GM18909 (cell line): ENCODE measurements at regions not wholly inside any gene's neighbourhood (a gene's known extent, or its start where the extent isn't known, plus 50 kb on each side); places are given as distances from the start of the nearest gene placed in this dataset.
"Not testable (repeated sequence)": the region's sequence is repeated elsewhere in the genome, so short reads cannot be mapped to it uniquely, and the experiment has no call there.

Experiments
- ATAC-seq: cut with Tn5 transposase; IDR thresholded peaks from one replicate; pipeline ENCODE4 v1.9.1; 2021; ENCODE audit warnings: mild to moderate bottlenecking; ENCODE audit not compliant: unreplicated experiment, poor library complexity

GRCh38 chr13:38415233-38415632 lies 65.6 kb downstream of the UFM1 start:
- peak; percentile 98 for ATAC-seq

- ATAC-seq: no peak
Observed at GRCh38 chr13:38417241-38417640, 67.6 kb downstream of the UFM1 start.

- peak; percentile 51 for ATAC-seq
Observed at GRCh38 chr13:38417727-38418126, 68.1 kb downstream of the UFM1 start.

DNA sequence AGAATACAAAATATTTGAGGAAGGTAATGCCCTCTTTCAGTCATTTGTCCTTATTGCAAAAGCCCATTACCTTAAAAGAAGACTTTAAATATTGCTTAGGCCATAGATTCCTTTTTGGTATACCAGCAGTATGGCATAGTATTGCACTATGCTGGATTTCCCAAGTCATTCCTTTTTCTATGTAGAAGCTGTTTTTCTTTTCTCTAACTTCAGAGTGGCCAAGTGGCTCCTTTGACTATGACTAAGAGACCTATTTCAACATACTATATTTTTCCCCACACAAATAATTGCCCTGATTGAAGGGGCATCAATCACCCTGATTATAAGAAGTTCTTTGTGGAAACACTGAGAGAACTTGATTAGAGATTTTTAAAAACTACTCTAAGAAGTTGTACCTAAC lies 68.6 kb downstream of the UFM1 start:
- ATAC-seq: no peak

GRCh38 chr13:38419312-38419873 lies 69.7 kb downstream of the UFM1 start:
- ATAC-seq: peak; percentile 23

DNA sequence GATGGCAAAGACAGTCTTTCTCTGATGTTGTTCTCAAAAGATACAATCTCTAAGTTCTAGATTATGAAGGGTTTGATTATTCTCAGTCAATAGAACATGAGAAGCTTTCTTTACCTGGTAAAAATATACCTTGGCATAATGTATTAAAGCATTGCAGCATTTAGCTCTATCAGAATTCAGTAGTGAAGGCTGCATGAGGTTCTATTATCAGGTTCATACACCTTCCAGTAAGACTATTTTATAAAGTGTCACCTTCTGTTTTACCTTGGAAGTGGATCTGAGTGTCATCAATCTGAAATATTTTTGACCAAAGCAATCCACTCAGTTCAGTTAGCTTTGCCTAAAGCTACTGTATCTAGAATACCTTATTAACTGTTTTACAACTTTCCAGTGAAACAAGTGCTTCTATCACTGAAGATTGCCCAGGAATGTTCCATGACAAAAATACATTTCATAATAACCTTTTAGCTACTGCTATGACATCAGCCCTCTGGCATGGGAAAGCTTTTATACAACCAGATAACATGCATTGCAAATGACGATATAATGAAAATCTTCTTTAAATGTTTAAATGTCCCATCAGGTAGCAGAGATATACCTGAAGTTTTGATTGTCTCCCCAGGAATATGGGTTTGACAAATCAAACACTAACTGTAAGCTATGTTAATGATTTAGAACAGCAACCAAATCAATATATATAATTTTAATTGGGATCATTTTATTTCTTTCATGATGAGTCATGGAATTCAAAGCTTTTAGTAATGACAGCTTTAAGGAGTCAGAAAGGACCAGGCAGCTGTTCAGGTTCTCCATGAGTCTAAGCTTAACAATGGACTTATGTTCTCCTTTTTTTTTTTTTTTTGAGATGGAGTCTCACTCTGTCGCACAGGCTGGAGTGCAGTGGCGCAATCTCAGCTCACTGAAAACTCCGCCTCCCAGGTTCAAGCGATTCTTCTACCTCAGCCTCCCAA lies 72.2 kb downstream of the UFM1 start:
- ATAC-seq: no peak

- ATAC-seq: no peak
Observed at GRCh38 chr13:38429916-38430315, 80.3 kb downstream of the UFM1 start.

DNA sequence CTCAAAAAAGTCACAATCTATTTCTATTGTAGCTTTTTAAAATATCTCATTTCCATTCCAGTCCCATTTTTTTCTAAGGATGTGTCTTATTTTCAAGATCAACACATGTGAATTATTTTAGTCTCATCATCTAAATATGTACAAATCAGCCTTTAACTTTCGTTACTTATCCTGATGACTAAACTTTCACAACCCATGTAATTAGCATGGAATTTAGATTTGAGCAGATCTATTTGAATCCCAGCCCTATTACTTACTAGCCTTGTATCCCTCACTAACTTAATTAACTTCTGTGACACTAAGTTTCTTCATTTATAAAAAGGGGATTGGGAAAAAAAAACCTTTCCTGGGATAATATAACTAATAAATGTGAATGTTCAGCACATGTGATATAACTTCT lies 81.1 kb downstream of the UFM1 start:
- ATAC-seq: no peak

DNA sequence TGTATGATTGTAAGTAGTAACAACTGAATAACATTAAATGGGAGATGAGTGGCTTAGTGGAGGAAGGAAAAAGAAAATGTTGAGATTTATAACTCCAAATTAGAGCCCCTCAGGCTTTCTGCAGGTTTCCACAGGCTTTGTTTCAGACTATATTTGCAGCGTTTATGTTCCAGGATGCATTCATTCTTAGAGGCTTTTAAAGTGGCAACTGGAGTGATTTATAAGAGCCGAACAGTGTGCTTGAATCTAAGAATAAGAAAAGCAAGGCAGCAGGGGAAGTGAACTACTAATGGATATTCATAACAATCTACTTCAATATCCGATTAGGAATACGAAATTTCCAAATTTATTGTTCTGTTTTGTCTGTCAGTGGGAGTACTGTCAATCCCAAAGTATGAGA lies 91.0 kb downstream of the UFM1 start:
- no peak for ATAC-seq

DNA sequence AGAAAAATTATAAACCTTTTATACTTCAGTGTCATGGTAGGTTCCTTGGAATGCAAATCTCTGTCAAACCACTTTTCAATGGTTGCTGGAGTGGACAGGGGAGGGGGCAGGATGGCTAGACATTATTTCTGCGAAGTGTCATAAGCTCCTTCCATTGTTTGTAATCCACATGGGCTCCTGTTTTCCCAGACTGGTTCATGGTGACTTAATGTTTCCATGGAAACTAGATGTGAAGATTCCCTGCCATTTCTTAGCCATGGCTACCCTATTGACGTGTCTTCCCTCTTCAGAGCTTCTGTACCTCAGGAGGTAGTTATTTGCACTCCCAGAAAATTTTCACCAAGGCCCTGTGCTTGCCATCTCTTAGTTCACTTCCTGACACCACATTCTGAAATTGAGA lies 95.3 kb downstream of the UFM1 start:
- no peak for ATAC-seq

GRCh38 chr13:38452656-38453055 lies 103.0 kb downstream of the UFM1 start:
- ATAC-seq: no peak

DNA sequence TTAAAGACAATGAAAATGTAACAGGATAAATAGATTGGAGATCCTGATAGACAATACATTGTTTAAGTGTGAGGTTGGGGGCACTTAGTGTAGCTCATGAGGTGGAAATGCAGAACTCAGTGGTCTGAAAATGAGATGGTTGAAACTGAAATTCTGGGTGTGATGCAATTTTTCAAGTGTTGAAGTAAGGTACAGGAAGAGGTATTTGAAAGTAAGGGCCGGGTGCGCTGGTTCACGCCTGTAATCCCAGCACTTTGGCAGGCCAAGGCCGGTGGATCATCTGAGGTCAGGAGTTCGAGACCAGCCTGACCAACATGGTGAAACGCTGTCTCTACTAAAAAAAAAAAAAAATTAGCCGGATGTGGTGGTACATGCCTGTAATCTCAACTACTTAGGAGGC lies 113.0 kb downstream of the UFM1 start:
- no peak for ATAC-seq

DNA sequence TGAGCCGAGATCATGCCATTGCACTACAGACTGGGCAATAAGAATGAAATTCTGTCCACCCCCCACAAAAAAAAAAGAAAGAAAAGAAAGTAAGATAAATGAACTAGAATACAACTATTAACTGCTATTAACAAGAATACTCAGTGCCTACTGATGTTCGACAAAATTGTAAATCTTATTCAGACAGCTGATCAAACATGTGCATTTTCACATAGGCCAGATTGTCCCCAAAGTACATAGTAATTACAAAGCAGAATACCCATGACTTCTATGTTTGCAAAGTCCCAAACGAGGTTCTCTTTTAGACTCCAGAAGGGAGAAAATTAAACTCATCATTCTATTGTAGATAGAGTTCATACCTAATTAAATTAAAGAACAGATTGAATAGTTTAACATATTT lies 113.4 kb downstream of the UFM1 start:
- no peak for ATAC-seq

DNA sequence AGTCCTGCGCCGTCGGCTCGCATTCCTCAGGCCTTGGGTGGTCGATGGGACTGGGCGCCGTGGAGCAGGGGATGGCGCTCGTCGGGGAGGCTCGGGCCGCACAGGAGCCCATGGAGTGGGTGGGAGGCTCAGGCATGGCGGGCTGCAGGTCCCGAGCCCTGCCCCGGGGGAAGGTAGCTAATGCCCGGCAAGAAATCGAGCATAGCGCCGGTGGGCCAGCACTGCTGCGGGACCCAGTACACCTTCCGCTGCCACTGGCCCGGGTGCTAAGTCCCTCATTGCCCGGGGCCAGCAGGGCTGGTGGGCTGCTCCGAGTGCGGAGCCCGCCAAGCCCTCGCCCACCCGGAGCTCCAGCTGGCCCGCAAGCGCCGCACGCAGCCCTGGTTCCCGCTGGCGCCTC lies 122.8 kb downstream of the UFM1 start:
- ATAC-seq: not testable (repeated sequence)

GRCh38 chr13:38473305-38473704 lies 123.7 kb downstream of the UFM1 start:
- no peak for ATAC-seq

- ATAC-seq: no peak
Observed at GRCh38 chr13:38477676-38478075, 128.0 kb downstream of the UFM1 start.

DNA sequence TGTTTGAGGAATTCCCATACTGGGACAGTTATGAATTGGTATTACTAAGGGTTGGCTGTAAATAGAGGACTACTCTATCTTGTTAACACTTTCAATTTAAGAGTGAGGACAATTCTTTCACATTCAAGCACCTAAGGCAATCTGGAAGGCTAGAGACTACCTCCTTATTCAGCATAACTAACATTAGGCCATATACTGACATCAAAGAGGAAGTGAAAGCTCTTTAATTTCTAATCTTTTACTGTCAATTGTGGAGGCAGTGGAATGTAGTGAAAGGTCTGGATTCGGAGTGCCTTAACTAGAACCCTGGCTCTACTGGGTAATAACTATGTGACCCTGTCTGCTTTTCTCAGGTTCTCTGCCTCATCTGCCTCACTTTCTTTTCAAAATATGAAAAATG lies 134.0 kb downstream of the UFM1 start:
- ATAC-seq: peak; percentile 76

DNA sequence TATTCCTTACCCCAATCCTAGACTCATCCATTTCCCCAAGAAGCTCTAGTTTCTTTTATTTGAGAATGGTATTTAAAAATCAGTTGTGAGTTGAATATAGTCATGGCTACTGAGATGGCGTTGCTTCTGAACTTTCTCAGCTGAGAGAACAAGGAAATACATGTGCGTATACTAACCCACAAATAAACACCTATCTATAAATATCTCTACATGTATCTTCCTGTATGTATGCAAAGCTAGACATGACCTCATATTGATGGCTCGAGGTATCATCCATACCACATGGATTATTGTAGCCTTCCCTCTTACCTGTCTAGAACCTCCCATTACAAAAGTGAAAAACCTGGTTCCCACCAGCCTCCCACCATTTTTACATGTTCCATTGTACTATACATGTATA lies 141.0 kb downstream of the UFM1 start:
- ATAC-seq: no peak

DNA sequence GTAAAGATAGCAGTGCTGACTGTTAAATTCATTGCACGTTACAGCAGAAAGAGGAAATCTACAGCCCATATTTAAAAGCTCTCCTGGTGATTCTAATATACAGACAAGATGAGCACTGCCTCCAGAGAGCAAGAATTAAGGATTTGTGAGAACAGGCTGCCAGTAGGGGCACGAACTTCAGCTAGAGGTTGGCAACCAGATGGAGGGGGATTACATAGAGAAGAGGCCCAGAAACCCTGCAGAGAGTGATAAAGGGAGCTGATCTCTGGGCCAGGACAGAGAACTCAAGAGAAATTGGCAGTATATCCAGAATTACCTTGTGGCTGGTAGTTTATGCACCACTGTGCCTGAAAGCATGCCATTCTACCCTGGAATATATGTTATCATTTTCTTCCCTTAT lies 144.8 kb downstream of the UFM1 start:
- ATAC-seq: no peak

GRCh38 chr13:38496917-38497316 lies 147.3 kb downstream of the UFM1 start:
- ATAC-seq: no peak

DNA sequence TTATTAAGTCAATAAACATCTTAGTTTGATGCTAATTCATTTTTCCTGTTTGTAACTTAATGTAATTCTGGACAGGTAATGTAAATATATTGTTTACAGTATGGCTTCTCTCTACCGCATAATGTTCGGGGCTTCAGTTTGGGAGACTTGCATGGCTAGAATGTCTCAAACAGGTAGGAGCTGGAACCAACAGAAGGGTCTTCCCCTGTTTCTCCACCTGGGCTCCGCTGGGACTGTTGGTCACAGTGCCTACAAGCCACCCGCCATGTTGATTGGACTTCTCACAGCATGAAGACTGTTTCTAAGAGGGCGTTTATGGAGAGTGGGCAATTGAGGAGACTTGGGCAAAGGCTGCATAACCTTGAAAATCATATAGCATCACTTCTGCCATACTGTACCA lies 148.6 kb downstream of the UFM1 start:
- ATAC-seq: no peak

- no peak for ATAC-seq
Observed at GRCh38 chr13:38514575-38514974, 164.9 kb downstream of the UFM1 start.
